HL-60 (cell line): ENCODE measurements at regions not wholly inside any gene's neighbourhood (a gene's known extent, or its start where the extent isn't known, plus 50 kb on each side); places are given as distances from the start of the nearest gene placed in this dataset.

Experiments used
- DNase-seq, 2 experiments: peaks; one replicate each; pipeline ENCODE4 v3.0.0-alpha.2; 2010 to 2020; ENCODE audit warnings: low read depth in 1 of 2, low spot score in 1 of 2
- H3K27ac ChIP-seq: fragments of 250-450 bp; sonication (Bioruptor Pico); replicated peaks from 2 replicates; pipeline ENCODE4 v1.5.1; 2020; ENCODE audit warnings: mild to moderate bottlenecking, moderate library complexity
- H3K27me3 ChIP-seq: fragments of 250-450 bp; sonication (Bioruptor Pico); 2 replicates; pipeline ENCODE4 v1.5.1; 2021; ENCODE audit warnings: mild to moderate bottlenecking, moderate library complexity; ENCODE audit not compliant: insufficient read depth, poor library complexity, severe bottlenecking
- H3K4me3 ChIP-seq: replicated peaks from 2 replicates; pipeline ENCODE4 v1.5.1; 2011; ENCODE audit warnings: mild to moderate bottlenecking, control low read depth, low read length; ENCODE audit not compliant: insufficient read depth
- GABPA ChIP-seq: IDR thresholded peaks from 2 replicates; pipeline ENCODE4 v1.6.1; 2012; ENCODE audit warnings: low read depth
- POLR2AphosphoS5 ChIP-seq: IDR thresholded peaks from 2 replicates; pipeline ENCODE4 v1.6.1; 2012; ENCODE audit warnings: low read depth
- SPI1 ChIP-seq: IDR thresholded peaks from 2 replicates; pipeline ENCODE4 v1.6.1; 2012; ENCODE audit warnings: low read depth, mild to moderate bottlenecking, borderline replicate concordance
- TF ChIP-seq, protein P1 (sequence below): IDR thresholded peaks from one replicate; pipeline ENCODE4 v1.5.1; 2011; ENCODE audit warnings: low read length, control low read depth, inconsistent platforms; ENCODE audit not compliant: insufficient read depth
- TF ChIP-seq, protein P2 (sequence below): IDR thresholded peaks from 2 replicates; pipeline ENCODE4 v1.6.1; 2012; ENCODE audit warnings: low read depth; ENCODE audit not compliant: insufficient replicate concordance

DNA sequence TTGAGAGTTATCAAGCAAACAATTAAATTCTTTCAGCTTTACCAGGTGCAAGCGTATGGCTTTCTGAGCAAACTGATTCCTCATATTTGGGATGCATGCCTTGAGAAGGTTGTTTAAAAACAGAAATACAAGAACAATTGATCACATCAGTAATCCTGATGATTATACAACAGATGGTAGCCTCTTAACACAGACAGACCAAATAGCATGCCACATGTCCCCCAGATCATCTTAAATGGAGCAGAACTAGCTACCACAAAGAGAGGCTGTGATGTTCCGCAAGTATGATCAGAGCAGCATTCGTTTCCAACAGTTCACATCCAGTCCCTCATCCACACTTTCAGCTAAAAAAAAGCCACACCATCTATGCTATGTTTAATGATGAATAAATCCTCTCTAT, 246.2 kb upstream of the NRSN1 start:
- DNase-seq = no peak
- Histone ChIP-seq H3K27me3 (no peaks in the 10 kb centered on the region), H3K27ac (no peak overlapping the region), H3K4me3 (no peak overlapping the region)
- TF ChIP-seq POLR2AphosphoS5 (no peak), GABPA (no peak), SPI1 (no peak)
- TF ChIP-seq, protein P1, sequence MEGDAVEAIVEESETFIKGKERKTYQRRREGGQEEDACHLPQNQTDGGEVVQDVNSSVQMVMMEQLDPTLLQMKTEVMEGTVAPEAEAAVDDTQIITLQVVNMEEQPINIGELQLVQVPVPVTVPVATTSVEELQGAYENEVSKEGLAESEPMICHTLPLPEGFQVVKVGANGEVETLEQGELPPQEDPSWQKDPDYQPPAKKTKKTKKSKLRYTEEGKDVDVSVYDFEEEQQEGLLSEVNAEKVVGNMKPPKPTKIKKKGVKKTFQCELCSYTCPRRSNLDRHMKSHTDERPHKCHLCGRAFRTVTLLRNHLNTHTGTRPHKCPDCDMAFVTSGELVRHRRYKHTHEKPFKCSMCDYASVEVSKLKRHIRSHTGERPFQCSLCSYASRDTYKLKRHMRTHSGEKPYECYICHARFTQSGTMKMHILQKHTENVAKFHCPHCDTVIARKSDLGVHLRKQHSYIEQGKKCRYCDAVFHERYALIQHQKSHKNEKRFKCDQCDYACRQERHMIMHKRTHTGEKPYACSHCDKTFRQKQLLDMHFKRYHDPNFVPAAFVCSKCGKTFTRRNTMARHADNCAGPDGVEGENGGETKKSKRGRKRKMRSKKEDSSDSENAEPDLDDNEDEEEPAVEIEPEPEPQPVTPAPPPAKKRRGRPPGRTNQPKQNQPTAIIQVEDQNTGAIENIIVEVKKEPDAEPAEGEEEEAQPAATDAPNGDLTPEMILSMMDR = no peak
- TF ChIP-seq, protein P2, sequence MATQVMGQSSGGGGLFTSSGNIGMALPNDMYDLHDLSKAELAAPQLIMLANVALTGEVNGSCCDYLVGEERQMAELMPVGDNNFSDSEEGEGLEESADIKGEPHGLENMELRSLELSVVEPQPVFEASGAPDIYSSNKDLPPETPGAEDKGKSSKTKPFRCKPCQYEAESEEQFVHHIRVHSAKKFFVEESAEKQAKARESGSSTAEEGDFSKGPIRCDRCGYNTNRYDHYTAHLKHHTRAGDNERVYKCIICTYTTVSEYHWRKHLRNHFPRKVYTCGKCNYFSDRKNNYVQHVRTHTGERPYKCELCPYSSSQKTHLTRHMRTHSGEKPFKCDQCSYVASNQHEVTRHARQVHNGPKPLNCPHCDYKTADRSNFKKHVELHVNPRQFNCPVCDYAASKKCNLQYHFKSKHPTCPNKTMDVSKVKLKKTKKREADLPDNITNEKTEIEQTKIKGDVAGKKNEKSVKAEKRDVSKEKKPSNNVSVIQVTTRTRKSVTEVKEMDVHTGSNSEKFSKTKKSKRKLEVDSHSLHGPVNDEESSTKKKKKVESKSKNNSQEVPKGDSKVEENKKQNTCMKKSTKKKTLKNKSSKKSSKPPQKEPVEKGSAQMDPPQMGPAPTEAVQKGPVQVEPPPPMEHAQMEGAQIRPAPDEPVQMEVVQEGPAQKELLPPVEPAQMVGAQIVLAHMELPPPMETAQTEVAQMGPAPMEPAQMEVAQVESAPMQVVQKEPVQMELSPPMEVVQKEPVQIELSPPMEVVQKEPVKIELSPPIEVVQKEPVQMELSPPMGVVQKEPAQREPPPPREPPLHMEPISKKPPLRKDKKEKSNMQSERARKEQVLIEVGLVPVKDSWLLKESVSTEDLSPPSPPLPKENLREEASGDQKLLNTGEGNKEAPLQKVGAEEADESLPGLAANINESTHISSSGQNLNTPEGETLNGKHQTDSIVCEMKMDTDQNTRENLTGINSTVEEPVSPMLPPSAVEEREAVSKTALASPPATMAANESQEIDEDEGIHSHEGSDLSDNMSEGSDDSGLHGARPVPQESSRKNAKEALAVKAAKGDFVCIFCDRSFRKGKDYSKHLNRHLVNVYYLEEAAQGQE = no peak

DNA sequence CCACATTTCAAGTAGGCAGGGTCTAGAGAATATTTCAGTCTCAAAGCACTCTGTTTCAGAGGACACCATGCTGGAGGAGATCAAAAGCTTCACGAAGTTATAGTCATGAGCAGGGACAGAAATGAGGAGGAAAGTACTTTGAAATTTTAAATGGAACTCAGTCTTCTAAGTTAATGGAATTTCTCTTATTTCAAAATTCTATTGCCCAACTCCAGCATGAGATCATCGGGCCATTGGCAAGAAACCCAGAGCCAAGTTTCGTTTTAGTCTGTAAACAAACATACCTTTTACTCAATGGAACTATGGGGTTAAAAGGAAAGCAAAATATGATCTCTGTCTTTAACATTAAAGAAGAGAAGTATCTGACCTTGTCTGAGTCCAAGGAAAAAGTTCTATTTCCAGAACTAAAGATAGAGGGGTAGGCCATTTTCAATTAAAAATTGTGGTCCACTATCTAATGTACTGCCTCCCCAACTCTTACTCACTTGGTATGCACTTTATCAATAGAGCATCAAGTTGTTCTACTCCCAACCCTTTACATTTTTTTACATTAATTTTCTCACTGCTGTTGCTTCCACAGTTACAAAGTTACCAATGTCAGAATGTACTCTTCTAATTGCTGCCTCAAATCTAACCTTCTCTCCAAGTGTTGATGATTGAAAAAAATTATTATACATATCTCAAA, 235.3 kb upstream of the NRSN1 start:
- no peak for DNase-seq
- TF ChIP-seq, protein P1 = no peak
- TF ChIP-seq, protein P2 = no peak
- no peak for TF ChIP-seq POLR2AphosphoS5
- no peak for TF ChIP-seq SPI1
- TF ChIP-seq GABPA = no peak
- H3K27me3 ChIP-seq = no peaks in the 10 kb centered on the region
- H3K27ac ChIP-seq = no peak overlapping the region
- H3K4me3 ChIP-seq = no peak overlapping the region

DNA sequence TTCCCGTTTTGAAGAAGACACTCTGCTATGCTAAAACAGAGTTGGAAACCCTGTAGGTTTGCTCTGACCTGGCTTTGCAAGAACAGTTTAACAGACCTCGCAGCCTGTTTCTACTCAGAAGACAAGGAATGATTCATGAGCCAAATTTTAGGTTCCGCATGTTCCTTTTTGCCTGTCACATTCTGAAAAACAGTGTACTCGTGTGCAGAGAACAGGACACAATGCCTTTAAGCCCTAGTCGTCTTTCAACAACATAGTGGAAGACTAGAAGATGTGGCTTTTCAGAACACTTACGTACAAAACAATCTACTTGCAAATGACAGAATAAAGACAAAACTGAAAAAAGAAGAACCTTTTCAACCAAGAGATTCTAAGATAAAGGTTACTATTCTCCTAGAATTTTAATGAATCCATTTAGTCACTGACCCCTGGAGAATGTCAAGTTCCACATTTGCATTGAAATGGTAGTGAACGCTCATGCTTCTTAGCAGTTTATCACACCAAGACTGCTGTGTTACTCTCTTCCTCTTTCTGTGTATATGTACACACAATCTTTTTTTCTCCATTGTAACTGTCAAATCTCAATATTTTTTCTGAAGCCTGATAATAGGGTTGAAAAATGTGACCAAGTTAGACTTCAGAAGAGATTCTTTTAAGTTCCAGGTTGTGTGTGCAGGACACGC, 220.7 kb upstream of the NRSN1 start:
- Histone ChIP-seq H3K27ac (no peak overlapping the region), H3K27me3 (no peaks in the 10 kb centered on the region), H3K4me3 (no peak overlapping the region)
- no peak for TF ChIP-seq GABPA
- TF ChIP-seq, protein P1 = no peak
- TF ChIP-seq, protein P2 = no peak
- TF ChIP-seq POLR2AphosphoS5 = no peak
- no peak for TF ChIP-seq SPI1
- no peak for DNase-seq
